ENCODE measurements at regions not wholly inside any gene's neighbourhood (a gene's known extent, or its start where the extent isn't known, plus 50 kb on each side); places are given as distances from the start of the nearest gene placed in this dataset.

GRCh38 chr12:19886065-19886464 lies 446.8 kb downstream of the AEBP2 start:
- TF ChIP-seq CTCF (conservative IDR thresholded peaks at IDR 0.05; ENCODE audit: low read length) (no peak), EZH2phosphoT487 (IDR thresholded peaks at IDR 0.05; ENCODE audit: borderline replicate concordance) (no peak)
